ENCODE measurements at regions not wholly inside any gene's neighbourhood (a gene's known extent, or its start where the extent isn't known, plus 50 kb on each side); places are given as distances from the start of the nearest gene placed in this dataset.

DNA sequence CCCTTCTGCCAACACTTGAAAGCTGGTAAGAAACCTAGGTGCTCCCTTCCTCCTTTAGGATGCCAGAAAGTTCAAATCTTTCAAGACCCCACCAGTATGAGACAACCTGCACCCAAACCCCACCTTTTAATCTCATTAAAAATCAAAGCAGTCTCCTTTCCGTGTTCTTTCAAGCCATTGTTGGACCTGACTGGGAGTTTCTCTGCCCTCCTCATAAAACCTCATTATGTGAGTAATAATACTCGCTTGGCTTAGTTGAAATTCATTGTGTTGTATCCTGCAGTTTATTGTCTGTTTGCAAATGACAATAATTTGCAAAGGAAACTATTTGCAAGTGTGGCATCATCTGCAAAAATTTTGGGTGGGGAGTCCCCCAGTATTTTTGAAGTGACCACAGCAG is 133.2 kb upstream of the VEGFC start:
- no peak for DNase-seq (ENCODE audit: low read depth, low spot score)
- H3K9me1 ChIP-seq (replicated peaks; ENCODE audit: control insufficient read depth, extremely low read depth, insufficient read depth, low read length), result no peaks in the 10 kb centered on the region
- intact Hi-C loops (cut with micrococcal nuclease), result no loop called here
- no peaks in the 10 kb centered on the region for H3K27me3 ChIP-seq (ENCODE audit: control insufficient read depth in 2 of 2, insufficient read depth in 2 of 2, low read length in 2 of 2)
- CTCF ChIA-PET, result no interaction called here
- BruUV-seq (replicated peaks), result no TSS peak
- H3K4me1 ChIP-seq (ENCODE audit: control insufficient read depth, extremely low read depth, insufficient read depth, low read length), result peaks cover 28% of the 10 kb centered on the region
- H3K9ac ChIP-seq (replicated peaks; ENCODE audit: extremely low read depth, insufficient read depth, low read length), result no peak overlapping the region
- H3K9me3 ChIP-seq (replicated peaks; ENCODE audit: control insufficient read depth, insufficient read depth, low read length), result no peaks in the 10 kb centered on the region
- no peaks in the 10 kb centered on the region for H3K36me3 ChIP-seq (ENCODE audit: control insufficient read depth in 2 of 2, extremely low read depth in 1 of 2, insufficient read depth in 2 of 2, low read length in 2 of 2)
- no peak for FAIRE-seq
- dilution Hi-C loops (cut with MboI; ENCODE audit: extremely low pct_ligation_motif_present, low sequenced_read_pairs), result no loop called here
- POLR2A ChIA-PET, result no interaction called here
- H3K27ac ChIP-seq (ENCODE audit: insufficient read depth, low read depth, low read length), result no peak overlapping the region
- TF ChIP-seq, protein P1, sequence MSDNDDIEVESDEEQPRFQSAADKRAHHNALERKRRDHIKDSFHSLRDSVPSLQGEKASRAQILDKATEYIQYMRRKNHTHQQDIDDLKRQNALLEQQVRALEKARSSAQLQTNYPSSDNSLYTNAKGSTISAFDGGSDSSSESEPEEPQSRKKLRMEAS (IDR thresholded peaks at IDR 0.05; ENCODE audit: insufficient read depth, insufficient read length), result no peak
- H3K4me3 ChIP-seq (replicated peaks in 1 of 3; ENCODE audit: insufficient read depth in 1 of 3, low read depth in 1 of 3, low read length in 3 of 3), result no peak overlapping the region
- no peak overlapping the region for H3K4me2 ChIP-seq (ENCODE audit: insufficient read depth, low read length)
- no peak overlapping the region for H2AFZ ChIP-seq (ENCODE audit: low read depth, low read length)
- H4K20me1 ChIP-seq (replicated peaks; ENCODE audit: control insufficient read depth, extremely low read depth, insufficient read depth, low read length), result no peaks in the 10 kb centered on the region
- peaks cover 6% of the 10 kb centered on the region for H3K79me2 ChIP-seq (ENCODE audit: control insufficient read depth, insufficient read depth, low read length)

GRCh38 chr4:176927117-176927516 is 134.4 kb upstream of the VEGFC start:
- no TSS peak for BruUV-seq (replicated peaks)
- Histone ChIP-seq H3K4me3 (replicated peaks in 1 of 3; ENCODE audit: insufficient read depth in 1 of 3, low read depth in 1 of 3, low read length in 3 of 3) (no peak overlapping the region), H3K4me2 (ENCODE audit: insufficient read depth, low read length) (no peak overlapping the region), H3K9ac (replicated peaks; ENCODE audit: extremely low read depth, insufficient read depth, low read length) (no peak overlapping the region), H3K36me3 (ENCODE audit: control insufficient read depth in 2 of 2, extremely low read depth in 1 of 2, insufficient read depth in 2 of 2, low read length in 2 of 2) (no peaks in the 10 kb centered on the region), H3K9me3 (replicated peaks; ENCODE audit: control insufficient read depth, insufficient read depth, low read length) (no peaks in the 10 kb centered on the region), H3K27ac (ENCODE audit: insufficient read depth, low read depth, low read length) (no peak overlapping the region), H3K79me2 (ENCODE audit: control insufficient read depth, insufficient read depth, low read length) (peaks cover 6% of the 10 kb centered on the region), H4K20me1 (replicated peaks; ENCODE audit: control insufficient read depth, extremely low read depth, insufficient read depth, low read length) (no peaks in the 10 kb centered on the region), H2AFZ (ENCODE audit: low read depth, low read length) (no peak overlapping the region), H3K9me1 (replicated peaks; ENCODE audit: control insufficient read depth, extremely low read depth, insufficient read depth, low read length) (no peaks in the 10 kb centered on the region), H3K27me3 (ENCODE audit: control insufficient read depth in 2 of 2, insufficient read depth in 2 of 2, low read length in 2 of 2) (no peaks in the 10 kb centered on the region), H3K4me1 (ENCODE audit: control insufficient read depth, extremely low read depth, insufficient read depth, low read length) (peaks cover 19% of the 10 kb centered on the region)
- DNase-seq (ENCODE audit: low read depth, low spot score), result no peak
- ChIA-PET POLR2A (no interaction called here), CTCF (interaction anchor here (1.3 to 2.6 kb wide), 4 partner anchors 13 to 135 kb away, joined by 3 to 9 read pairs (median 4); no protein-coding TSS in a partner anchor)
- dilution Hi-C loops (cut with MboI; ENCODE audit: extremely low pct_ligation_motif_present, low sequenced_read_pairs) (no loop called here), intact Hi-C loops (cut with micrococcal nuclease) (no loop called here)
- TF ChIP-seq CTCF (IDR thresholded peaks at IDR 0.05; ENCODE audit: extremely low read depth in 1 of 2, insufficient read depth in 1 of 2, low read depth in 1 of 2, low read length in 2 of 2), result no peak
- no peak for TF ChIP-seq EZH2 (IDR thresholded peaks at IDR 0.05; ENCODE audit: borderline replicate concordance, low read depth, low read length, severe bottlenecking)
- no peak for TF ChIP-seq JUN (IDR thresholded peaks at IDR 0.05; ENCODE audit: borderline replicate concordance, insufficient read depth, insufficient read length, low read depth)
- no peak for TF ChIP-seq MYC (IDR thresholded peaks at IDR 0.05; ENCODE audit: low read depth, low read length)
- no peak for TF ChIP-seq POLR2AphosphoS5 (IDR thresholded peaks at IDR 0.05; ENCODE audit: insufficient read depth, low read depth, low read length)
- TF ChIP-seq, protein P1 (IDR thresholded peaks at IDR 0.05; ENCODE audit: insufficient read depth, insufficient read length), result no peak
- no peak for TF ChIP-seq GATA2 (IDR thresholded peaks at IDR 0.05; ENCODE audit: insufficient read depth, insufficient read length, low read depth, low read length)
- TF ChIP-seq FOS (IDR thresholded peaks at IDR 0.05; ENCODE audit: borderline replicate concordance, insufficient read depth, low read length), result no peak
- no peak for TF ChIP-seq POLR2A (IDR thresholded peaks at IDR 0.05; ENCODE audit: low read depth, low read length)
- no peak for FAIRE-seq
